Esophagus squamous epithelium (tissue), 5 donors: ENCODE measurements at regions not wholly inside any gene's neighbourhood (a gene's known extent, or its start where the extent isn't known, plus 50 kb on each side); places are given as distances from the start of the nearest gene placed in this dataset.
A peak's percentile ranks its signal among the peaks of the same experiment; 100 is the strongest.

Source experiments
- DNase-seq: peaks from one replicate; lab custom pipeline; 2025; lab: John Stamatoyannopoulos, UW
- H3K27ac ChIP-seq, 4 donors: fragments of 200-600 bp; sonication (generic); one replicate each; pipeline ENCODE4 v1.5.1; 2016 to 2019; ENCODE audit warnings: mild to moderate bottlenecking in 1 of 4
- H3K27me3 ChIP-seq, 4 donors: fragments of 200-600 bp; sonication (generic); 1 replicate in 3 of 4; 2 replicates in 1 of 4; pipeline versions ENCODE4 v1.5.1 to v1.6.0; 2017 to 2021; ENCODE audit warnings: antibody characterized with exemption in 1 of 4
- H3K36me3 ChIP-seq, 3 donors: fragments of 200-600 bp; sonication (generic); one replicate each; pipeline ENCODE4 v1.5.1; 2016 to 2019
- H3K4me1 ChIP-seq, 3 donors: fragments of 200-600 bp; sonication (generic); one replicate each; pipeline ENCODE4 v1.5.1; 2017 to 2019
- H3K4me3 ChIP-seq, 4 donors: fragments of 200-600 bp; sonication (generic); 1 replicate in 3 of 4; 2 replicates in 1 of 4; pipeline ENCODE4 v1.5.1; 2016 to 2019; ENCODE audit warnings: mild to moderate bottlenecking in 2 of 4, moderate library complexity in 1 of 4
- H3K9me3 ChIP-seq, 3 donors: fragments of 200-600 bp; sonication (generic); one replicate each; pipeline ENCODE4 v1.5.1; 2016 to 2019
- CTCF ChIP-seq, 6 experiments: fragments of 450-650 bp in 4 of 6; fragments of 200-600 bp in 2 of 6; sonication (generic) in 2 of 6; IDR thresholded peaks; one replicate each; pipeline ENCODE4 v1.5.1; 2016 to 2019; ENCODE audit warnings: antibody characterized with exemption in 6 of 6, mild to moderate bottlenecking in 4 of 6, moderate library complexity in 4 of 6
- POLR2A ChIP-seq, 4 donors: fragments of 450-650 bp; IDR thresholded peaks; one replicate each; pipeline ENCODE4 v1.6.1; 2017; ENCODE audit warnings: antibody characterized with exemption in 4 of 4, mild to moderate bottlenecking in 4 of 4, moderate library complexity in 3 of 4
- WGBS, 2 donors: methylation state at CpG; one replicate each; pipeline ENCODE4 v1.1.5; 2018; 5-methylcytosine and 5-hydroxymethylcytosine counted together
- intact Hi-C: fragments of 100-400 bp; cut with DNase I; formaldehyde crosslinking; loops from one replicate; pipeline ENCODE4 v1.15.0; 2022
- donor health status: DM: yes; HTN: yes; CAD: no.

- Histone ChIP-seq H3K36me3 (no peaks in the 10 kb centered on the region), H3K4me3 (no peak overlapping the region), H3K4me1 (peaks cover 0 to 25% (median 7%) of the 10 kb centered on the region in 3 donors), H3K9me3 (no peaks in the 10 kb centered on the region), H3K27me3 (no peaks in the 10 kb centered on the region), H3K27ac (peak overlapping the region in 1 of 4 donors; percentile 9)
- TF ChIP-seq CTCF (IDR thresholded peaks at IDR 0.05) (no peak), POLR2A (IDR thresholded peaks at IDR 0.05) (no peak)
- WGBS, 2 donors: 63 to 75% methylated on average over 4 of the region's 4 CpGs
- no peak for DNase-seq
- intact Hi-C loops: no loop called here
These were observed 329.1 kb upstream of the C2CD4B start for GRCh38 chr15:62494197-62494596.

GRCh38 chr15:62495670-62496614, 330.9 kb upstream of the C2CD4B start:
- no peak overlapping the region for H3K4me3 ChIP-seq
- no peaks in the 10 kb centered on the region for H3K36me3 ChIP-seq
- no peaks in the 10 kb centered on the region for H3K27me3 ChIP-seq
- intact Hi-C loops: no loop called here
- no peaks in the 10 kb centered on the region for H3K9me3 ChIP-seq
- peaks cover 0 to 25% (median 7%) of the 10 kb centered on the region in 3 donors for H3K4me1 ChIP-seq
- TF ChIP-seq POLR2A (IDR thresholded peaks at IDR 0.05): no peak
- no peak for TF ChIP-seq CTCF (IDR thresholded peaks at IDR 0.05)
- DNase-seq: no peak
- H3K27ac ChIP-seq: peak overlapping the region in 3 of 4 donors; percentile 27 to 68 (median 61)
- 30 to 41% methylated on average over 9 of the region's 9 CpGs for WGBS, 2 donors

DNA sequence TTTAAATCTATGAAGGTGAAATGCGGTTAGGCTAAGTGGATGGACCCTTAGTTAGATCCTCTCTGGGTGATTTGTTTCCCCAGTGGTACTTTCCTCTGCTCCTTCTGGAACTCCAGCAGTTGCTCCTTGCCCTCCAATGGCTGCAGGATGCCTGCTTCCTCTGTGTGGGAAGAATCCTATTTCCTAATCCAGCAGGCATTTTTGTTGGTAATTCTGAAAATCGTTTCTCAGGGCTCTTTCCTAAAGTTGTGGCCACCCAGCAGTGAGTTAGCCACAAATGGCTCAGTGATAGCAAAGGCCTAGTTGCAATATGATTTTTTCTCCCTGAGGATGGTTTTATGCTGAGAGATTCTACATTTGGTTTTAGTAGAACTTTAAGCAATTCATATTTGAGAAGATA, 332.3 kb upstream of the C2CD4B start:
- no peak for DNase-seq
- H3K27me3 ChIP-seq: no peaks in the 10 kb centered on the region
- H3K4me3 ChIP-seq: no peak overlapping the region
- H3K9me3 ChIP-seq: no peaks in the 10 kb centered on the region
- WGBS, 2 donors: 56 to 70% methylated on average over 2 of the region's 2 CpGs
- intact Hi-C loops: no loop called here
- no peaks in the 10 kb centered on the region for H3K36me3 ChIP-seq
- peak overlapping the region in 1 of 4 donors; percentile 61 for H3K27ac ChIP-seq
- TF ChIP-seq POLR2A (IDR thresholded peaks at IDR 0.05) (no peak), CTCF (IDR thresholded peaks at IDR 0.05) (no peak)
- H3K4me1 ChIP-seq: peaks cover 0 to 25% (median 7%) of the 10 kb centered on the region in 3 donors

- no peak for DNase-seq
- TF ChIP-seq POLR2A (IDR thresholded peaks at IDR 0.05): no peak
- no peak for TF ChIP-seq CTCF (IDR thresholded peaks at IDR 0.05)
- Histone ChIP-seq H3K9me3 (no peaks in the 10 kb centered on the region), H3K27me3 (no peaks in the 10 kb centered on the region), H3K4me1 (peaks cover 0 to 26% (median 7%) of the 10 kb centered on the region in 3 donors), H3K27ac (no peak overlapping the region), H3K4me3 (no peak overlapping the region), H3K36me3 (no peaks in the 10 kb centered on the region)
- WGBS, 2 donors: 89 to 90% methylated on average over 4 of the region's 4 CpGs
- intact Hi-C loops: no loop called here
These were observed 333.2 kb upstream of the C2CD4B start for GRCh38 chr15:62498278-62498677.

DNA sequence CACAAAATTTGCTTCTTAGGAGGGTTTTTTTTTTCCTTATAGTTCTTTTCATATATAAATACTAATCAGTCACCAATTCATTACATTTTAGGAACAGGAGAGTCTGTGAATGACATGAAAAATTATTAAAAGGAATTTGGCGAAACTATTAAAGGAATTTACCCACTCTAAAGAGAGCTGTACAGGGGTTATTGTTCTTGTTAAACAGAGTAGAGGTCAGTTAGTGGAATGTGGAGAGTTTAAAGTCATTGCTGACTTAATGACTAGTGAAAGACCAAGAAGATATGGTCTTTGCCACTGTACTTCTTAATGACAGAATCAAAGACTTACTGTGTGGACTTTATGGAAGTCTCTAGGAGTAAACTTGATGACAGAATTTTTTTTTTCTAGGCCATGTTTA, 333.6 kb upstream of the C2CD4B start:
- no peak for DNase-seq
- no peak overlapping the region for H3K4me3 ChIP-seq
- peaks cover 0 to 31% (median 7%) of the 10 kb centered on the region in 3 donors for H3K4me1 ChIP-seq
- H3K36me3 ChIP-seq: no peaks in the 10 kb centered on the region
- 87 to 91% methylated on average over 1 of the region's 1 CpG for WGBS, 2 donors
- no peak for TF ChIP-seq CTCF (IDR thresholded peaks at IDR 0.05)
- no peak for TF ChIP-seq POLR2A (IDR thresholded peaks at IDR 0.05)
- no peaks in the 10 kb centered on the region for H3K27me3 ChIP-seq
- H3K27ac ChIP-seq: no peak overlapping the region
- intact Hi-C loops: no loop called here
- no peaks in the 10 kb centered on the region for H3K9me3 ChIP-seq
